Brain pericyte (primary cell): ENCODE measurements at regions not wholly inside any gene's neighbourhood (a gene's known extent, or its start where the extent isn't known, plus 50 kb on each side); places are given as distances from the start of the nearest gene placed in this dataset.
"Not testable (repeated sequence)": the region's sequence is repeated elsewhere in the genome, so short reads cannot be mapped to it uniquely, and the experiment has no call there.

Experiments
- DNase-seq: peaks from one replicate; pipeline ENCODE4 v3.0.0-alpha.2; 2012; ENCODE audit warnings: low read depth, low spot score

DNA sequence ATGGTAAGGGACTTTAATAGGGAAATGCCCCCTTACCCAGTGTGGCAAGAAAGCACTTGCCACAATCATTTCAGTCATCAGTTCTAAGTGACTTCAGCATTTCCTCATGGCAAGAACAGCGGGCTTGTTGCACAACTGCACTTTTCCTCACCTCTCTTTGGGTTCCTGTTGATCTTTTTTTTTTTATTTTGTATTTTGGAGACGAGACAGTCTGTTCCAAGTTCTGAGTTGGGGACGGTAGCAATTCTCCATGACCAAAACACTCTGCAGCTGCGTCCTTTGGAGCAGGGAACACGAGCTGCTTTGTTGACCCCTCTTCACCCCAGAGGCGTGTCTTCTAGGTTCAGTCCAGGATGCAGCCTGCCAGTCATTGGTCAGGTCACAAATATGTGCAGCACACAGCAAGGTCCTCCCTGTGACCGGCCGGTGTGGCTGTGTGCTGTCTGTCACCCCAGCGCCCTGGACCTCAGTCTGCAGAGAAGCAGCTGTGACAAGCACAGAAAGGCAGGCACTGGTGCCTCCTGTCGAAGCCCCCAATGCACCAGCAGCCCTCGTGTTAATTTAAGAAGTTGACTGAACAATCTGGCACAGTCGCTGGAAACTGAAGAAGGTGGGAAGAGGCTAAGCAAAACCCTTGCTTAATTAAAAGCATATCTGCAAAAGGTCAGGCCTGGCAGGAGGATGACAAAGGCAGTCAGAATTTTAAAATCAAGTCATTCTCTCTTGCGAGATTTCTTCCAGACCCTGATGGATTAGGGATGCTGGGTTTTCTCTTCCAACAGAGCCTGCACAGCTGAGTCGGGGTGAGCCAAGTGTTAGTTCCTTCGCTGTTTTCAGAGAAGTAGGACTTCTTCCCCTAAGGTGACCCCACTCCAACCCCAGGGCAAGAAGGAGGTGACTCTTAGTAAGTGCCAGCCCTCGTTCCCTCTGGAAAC, 96.7 kb upstream of the COPS8 start:
- DNase-seq, result no peak

- DNase-seq, result no peak
Measured at GRCh38 chr2:236990552-236990951, 95.1 kb upstream of the COPS8 start.

GRCh38 chr2:236991874-236992273, 93.8 kb upstream of the COPS8 start:
- no peak for DNase-seq

- no peak for DNase-seq
Measured at GRCh38 chr2:236993286-236993685, 92.4 kb upstream of the COPS8 start.

GRCh38 chr2:236994361-236994760, 91.3 kb upstream of the COPS8 start:
- DNase-seq, result no peak

DNA sequence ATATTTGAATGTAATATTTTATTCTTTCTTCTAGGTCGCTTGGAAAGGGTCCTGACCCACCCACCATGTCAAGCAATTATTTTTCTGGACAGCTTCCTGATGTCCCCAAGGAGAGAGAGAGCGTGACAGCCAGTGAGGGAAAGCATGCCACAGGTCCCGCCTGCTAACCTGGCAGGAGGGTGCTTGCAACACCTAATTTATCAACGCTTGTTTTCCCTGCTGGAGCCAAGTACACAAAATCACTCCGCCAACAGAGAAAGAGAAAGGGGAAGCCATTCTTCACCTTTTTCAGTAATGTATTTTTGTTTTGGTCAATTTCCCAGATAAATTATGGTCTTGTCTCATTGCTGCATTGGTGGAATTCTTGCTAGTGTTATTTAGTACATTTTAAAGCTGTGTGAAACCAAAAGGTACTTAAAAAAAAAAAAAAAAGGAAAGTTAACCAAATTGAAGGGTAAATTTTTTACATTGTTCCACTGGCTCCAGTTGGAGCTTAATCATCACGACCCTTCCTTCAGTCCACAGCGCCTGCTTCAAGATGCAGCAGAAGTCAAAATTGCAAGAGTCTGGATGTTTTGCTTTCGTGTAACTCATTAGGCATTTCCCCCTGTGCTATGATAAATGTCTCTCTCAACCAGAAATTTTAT, 88.5 kb upstream of the COPS8 start:
- no peak for DNase-seq

- DNase-seq, result no peak
Measured at GRCh38 chr2:236998236-236998635, 87.5 kb upstream of the COPS8 start.

DNA sequence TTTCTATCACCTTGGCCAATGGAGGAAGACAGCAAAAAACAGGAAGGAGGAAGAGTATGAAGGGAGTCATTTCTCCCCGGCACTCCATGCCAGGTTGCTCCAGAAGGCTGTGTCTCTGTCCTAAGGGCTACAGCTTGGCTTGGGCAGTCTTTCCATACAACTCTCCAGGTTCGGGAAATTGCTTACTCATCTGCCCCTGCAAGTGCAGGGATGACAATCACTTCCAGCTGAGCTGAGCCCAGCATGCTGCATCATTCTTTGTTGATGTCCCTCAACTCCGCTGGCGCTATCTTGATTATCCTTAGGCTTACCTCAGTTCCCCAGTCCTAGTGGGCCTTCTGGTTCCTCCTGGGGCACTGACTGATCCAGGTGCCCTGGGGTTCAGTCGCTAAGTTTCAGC, 86.9 kb upstream of the COPS8 start:
- no peak for DNase-seq

GRCh38 chr2:237000481-237000880, 85.2 kb upstream of the COPS8 start:
- no peak for DNase-seq

DNA sequence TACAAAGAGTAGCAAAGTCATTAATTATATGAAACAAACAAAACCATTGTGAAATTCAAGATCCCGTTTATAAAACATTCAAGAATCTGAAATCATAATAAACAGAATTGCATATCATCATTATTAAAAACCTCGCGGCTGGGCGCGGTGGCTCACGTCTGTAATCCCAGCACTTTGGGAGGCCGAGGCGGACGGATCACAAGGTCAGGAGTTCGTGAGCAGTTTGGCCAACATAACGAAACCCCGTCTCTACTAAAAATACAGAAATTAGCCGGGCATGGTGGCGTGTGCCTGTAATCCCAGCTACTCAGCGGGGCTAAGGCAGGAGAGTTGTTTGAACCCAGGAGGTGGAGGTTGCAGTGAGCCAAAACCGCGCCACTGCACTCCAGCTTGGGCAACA, 80.3 kb upstream of the COPS8 start:
- not testable (repeated sequence) for DNase-seq

GRCh38 chr2:237011206-237011795, 74.4 kb upstream of the COPS8 start:
- DNase-seq, result no peak

- no peak for DNase-seq
Measured at GRCh38 chr2:237012004-237012403, 73.7 kb upstream of the COPS8 start.

GRCh38 chr2:237012577-237013267, 73.0 kb upstream of the COPS8 start:
- no peak for DNase-seq

DNA sequence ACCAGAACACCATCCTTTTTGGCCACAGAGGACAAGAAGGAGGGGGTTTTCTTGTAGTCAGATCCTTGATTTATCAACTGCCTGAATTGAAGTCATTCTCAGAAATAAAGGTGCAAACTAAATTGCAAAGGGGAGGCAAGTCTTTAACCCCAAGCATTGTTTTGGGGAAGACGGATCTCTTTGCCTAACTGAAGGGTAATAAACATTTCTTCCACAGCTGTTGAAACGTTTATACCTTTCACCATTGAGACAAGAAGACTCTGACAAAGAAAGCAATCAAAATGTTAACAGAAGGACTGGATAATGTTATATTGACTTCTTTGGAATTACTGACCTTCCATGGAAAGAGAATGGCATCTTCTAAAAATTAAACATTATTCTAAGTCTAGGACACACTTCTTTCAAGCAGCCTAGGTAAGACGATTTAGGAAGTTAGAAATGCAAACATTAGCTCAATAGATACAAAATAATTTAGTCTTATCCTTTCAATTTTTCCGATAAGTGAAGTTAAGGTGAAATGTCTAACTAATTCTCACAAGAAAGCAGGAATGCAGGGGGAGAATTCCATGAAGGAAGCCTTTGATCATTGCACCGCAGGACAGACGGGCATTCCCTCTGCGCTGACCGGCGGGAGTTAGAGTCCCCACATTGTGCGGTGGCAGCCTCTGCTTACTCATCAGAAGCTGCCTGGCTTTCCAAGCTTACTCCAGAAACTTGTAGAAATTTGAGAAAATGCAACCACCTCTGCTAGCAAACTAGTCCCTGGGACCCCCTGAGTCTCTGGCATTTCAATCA, 69.4 kb upstream of the COPS8 start:
- no peak for DNase-seq

DNA sequence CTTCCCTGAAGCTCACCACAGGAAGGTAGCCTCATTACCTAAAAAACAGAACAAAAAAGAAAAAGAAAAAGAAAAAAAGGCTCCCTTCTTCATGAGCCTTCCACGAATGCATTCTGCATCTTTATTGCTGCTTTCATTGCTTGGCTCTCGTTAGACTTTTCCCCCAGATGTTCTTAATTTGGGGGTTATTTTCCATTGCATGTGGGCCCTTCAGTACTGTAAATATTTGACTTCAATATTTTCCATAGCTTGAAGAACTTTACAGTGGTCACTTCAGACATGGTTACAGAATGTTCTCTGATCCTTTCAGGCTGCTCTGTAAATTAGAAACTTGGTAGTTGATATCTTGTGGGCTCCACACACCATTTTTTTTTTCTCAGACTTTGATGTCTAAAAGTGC, 65.6 kb upstream of the COPS8 start:
- DNase-seq, result no peak

GRCh38 chr2:237022533-237022932, 63.2 kb upstream of the COPS8 start:
- no peak for DNase-seq

- DNase-seq, result no peak
Measured at GRCh38 chr2:237024255-237024654, 61.4 kb upstream of the COPS8 start.

DNA sequence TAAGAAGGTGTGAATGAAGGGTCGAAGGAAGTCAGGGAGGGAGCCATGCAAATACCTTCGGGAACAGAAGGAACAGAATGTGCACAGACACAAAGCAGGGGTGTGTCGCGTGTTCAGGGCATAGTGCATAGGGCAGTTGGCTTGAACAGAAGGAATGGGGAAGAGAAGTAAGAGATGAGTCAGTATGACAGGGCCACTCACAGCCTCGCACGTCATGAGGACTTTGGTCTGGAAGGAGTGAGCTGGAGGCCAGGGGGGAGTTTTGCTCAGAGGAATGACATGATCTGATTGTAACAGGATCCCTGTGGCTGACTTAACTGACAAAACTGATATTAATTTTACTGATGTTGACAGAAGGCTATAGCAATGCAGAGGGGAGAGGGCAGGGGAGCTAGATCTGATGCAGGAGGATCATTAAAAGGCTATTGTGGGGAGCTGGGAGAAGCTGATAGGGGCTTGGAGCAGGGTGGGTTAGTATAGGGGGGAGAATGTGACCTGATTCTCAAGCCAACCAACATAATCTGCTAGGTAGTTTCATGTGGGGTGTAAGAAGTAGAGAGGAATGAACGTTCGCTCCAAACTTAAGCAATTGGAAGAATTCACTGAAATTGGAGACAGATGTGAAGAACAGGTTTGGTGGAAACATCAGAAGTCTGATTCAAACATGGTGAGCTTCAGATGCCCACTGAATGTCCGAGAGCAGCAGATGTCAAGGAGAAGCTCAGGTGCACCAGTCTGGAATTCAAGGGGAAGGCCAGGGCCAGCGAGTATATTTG, 60.4 kb upstream of the COPS8 start:
- DNase-seq, result no peak

- peak; percentile 24 for DNase-seq
Measured at GRCh38 chr2:237026981-237027711, 58.5 kb upstream of the COPS8 start.

DNA sequence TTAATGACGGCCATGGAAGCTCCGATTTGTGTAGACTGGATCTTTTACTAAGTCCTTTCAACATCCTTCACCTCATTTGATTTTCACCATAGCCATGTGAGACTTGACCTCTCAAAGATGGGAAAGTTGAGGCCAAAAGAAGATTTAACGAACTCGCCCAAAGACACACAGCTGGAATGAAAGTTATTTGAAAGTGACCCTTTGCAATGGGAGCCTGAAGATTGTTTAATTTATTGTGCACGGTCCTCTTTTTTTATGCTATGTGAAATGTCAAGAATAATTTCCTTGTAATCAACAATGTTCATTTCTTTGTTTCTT, 58.0 kb upstream of the COPS8 start:
- no peak for DNase-seq
